AG04449 (cell line): ENCODE measurements at regions not wholly inside any gene's neighbourhood (a gene's known extent, or its start where the extent isn't known, plus 50 kb on each side); places are given as distances from the start of the nearest gene placed in this dataset.

Experiments used
- CTCF ChIA-PET: fragments of 350-600 bp; formaldehyde crosslinking; extraction: SDS; loops from one replicate; lab custom pipeline; 2021; ENCODE audit warnings: antibody characterized with exemption; lab: Yijun Ruan, JAX
- POLR2A ChIA-PET: fragments of 400-600, 350-600 bp; formaldehyde crosslinking; extraction: SDS; loops from one replicate; lab custom pipeline; 2020; ENCODE audit warnings: antibody characterized with exemption, inconsistent platforms; lab: Yijun Ruan, JAX
- DNase-seq: peaks from one replicate; pipeline ENCODE4 v3.0.0-alpha.2; 2010; ENCODE audit warnings: low read depth, low spot score
- H3K4me3 ChIP-seq: 2 replicates; pipeline ENCODE4 v1.5.1; 2011; ENCODE audit warnings: low read depth, mild to moderate bottlenecking, control low read depth, low read length
- CTCF ChIP-seq: IDR thresholded peaks from one replicate; pipeline ENCODE4 v1.5.1; 2011; ENCODE audit warnings: mild to moderate bottlenecking, moderate library complexity, low read length, control low read depth, inconsistent platforms; ENCODE audit not compliant: insufficient read depth; ENCODE audit errors: missing control alignments

GRCh38 chr3:16667633-16668032, 62.4 kb upstream of the DAZL start:
- DNase-seq, result no peak
- ChIA-PET POLR2A (no interaction called here), CTCF (no interaction called here)
- TF ChIP-seq CTCF, result no peak
- H3K4me3 ChIP-seq, result no peak overlapping the region

DNA sequence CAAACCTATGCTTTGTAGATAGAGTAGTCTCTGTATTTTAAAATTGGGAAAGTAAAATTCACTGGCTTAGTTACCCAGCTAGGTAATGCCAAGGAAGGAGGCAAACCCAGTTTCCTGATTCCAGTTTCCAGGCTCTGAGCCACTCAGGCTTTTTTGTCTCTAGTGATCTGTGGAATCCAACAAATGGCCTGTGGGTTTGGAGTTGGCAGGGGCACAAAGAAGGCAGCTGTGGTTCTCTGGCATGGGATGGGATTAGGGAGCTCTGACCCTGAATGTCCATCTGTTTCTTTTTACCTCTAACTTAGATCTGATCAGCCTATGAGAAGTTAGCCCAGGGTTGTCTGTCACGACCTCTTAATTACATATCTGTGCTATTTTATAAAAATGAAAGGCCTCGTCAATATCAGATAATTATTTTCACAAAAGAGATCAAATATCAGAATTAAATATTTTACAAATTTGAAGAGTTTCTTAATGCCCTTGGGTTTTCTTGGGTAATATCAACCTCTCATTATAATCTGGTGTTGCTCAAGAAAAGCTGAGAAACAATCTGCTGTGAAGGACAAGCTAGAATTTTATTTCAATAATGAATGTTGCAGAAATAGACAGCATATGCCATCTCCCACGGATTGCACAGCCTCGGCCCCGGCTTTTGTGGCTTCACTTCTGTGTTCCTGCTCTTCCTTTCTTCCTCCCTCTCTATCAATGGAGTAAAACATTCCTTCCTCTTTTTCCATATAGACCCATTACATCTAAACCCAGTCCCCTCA, 63.7 kb upstream of the DAZL start:
- DNase-seq, result no peak
- POLR2A ChIA-PET, result no interaction called here
- TF ChIP-seq CTCF, result no peak
- CTCF ChIA-PET, result no interaction called here
- H3K4me3 ChIP-seq, result no peak overlapping the region

DNA sequence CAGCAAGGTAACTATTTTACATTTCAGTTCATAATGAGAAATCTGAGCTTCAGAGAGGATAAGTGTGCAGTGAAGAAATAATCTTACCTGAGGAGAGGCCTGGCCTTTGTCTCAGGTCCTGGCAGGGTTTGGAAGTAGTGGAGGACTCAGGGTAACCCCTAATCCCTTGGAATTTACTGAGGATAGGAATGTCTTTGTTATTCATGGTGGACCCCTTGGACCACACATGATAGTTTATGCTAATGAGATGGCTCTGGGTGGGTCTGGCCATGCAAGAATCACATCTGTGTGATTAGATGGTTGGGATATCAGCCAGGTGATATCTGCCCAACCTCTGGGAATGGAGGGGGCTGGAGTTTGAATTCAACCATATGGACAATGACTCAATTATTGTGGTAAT, 65.0 kb upstream of the DAZL start:
- DNase-seq, result no peak
- ChIA-PET POLR2A (no interaction called here), CTCF (no interaction called here)
- no peak overlapping the region for H3K4me3 ChIP-seq
- no peak for TF ChIP-seq CTCF

- CTCF ChIA-PET, result no interaction called here
- no peak for DNase-seq
- no peak for TF ChIP-seq CTCF
- POLR2A ChIA-PET, result no interaction called here
- H3K4me3 ChIP-seq, result no peak overlapping the region
Measured at GRCh38 chr3:16671690-16672089, 66.5 kb upstream of the DAZL start.

DNA sequence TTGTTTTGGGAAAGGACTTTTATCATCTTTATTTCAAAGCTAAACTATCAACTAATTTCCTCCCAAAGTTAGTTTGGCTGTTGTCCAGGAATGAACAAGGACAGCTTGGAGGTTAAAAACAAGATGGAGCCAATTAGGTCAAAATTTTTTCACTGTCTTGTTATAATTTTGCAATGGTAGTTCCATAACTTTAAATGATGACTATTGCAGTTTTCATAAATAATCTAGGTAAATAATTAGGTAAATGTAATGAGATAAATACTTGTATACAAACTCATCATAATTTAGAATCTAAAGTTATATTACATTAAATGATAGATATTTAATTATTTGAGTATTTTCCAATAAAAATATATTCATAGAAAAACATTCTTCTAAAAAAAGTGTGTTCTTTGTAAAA, 68.3 kb upstream of the DAZL start:
- POLR2A ChIA-PET, result no interaction called here
- no peak overlapping the region for H3K4me3 ChIP-seq
- TF ChIP-seq CTCF, result no peak
- no peak for DNase-seq
- CTCF ChIA-PET, result interaction anchor here (1.2 kb wide), 1 partner anchor 9 kb away, joined by 3 read pairs; no protein-coding TSS in a partner anchor

DNA sequence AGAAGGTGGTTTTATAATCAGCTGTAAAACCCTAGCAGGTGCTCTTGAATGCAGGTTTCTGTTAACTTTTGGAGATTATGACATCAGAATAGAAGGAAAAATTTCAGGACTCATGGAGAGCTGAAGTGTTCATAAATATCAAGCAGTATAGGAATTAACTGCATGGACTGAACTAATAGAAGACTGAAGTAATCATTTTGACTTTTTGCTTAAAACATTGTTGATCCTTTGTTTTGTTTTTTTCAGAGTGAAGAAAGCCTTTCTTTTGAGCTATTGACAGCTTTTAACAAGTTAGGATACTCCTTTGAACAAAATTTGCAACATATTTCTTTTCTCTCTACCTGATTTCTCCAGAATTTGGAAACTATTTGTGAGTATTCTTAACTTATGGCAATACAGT, 70.6 kb upstream of the DAZL start:
- no peak for DNase-seq
- POLR2A ChIA-PET, result no interaction called here
- CTCF ChIA-PET, result no interaction called here
- no peak overlapping the region for H3K4me3 ChIP-seq
- TF ChIP-seq CTCF, result no peak
